ENCODE measurements at regions not wholly inside any gene's neighbourhood (a gene's known extent, or its start where the extent isn't known, plus 50 kb on each side); places are given as distances from the start of the nearest gene placed in this dataset.

- no peak for ATAC-seq
- no peak for TF ChIP-seq BACH2 (CRISPR knock-in tag; IDR thresholded peaks at IDR 0.05; ENCODE audit: borderline replicate concordance)
- TF ChIP-seq CSDC2 (CRISPR knock-in tag; IDR thresholded peaks at IDR 0.05) = no peak
- no peak for TF ChIP-seq ISL1 (CRISPR knock-in tag; IDR thresholded peaks at IDR 0.05)
- TF ChIP-seq, protein P1, sequence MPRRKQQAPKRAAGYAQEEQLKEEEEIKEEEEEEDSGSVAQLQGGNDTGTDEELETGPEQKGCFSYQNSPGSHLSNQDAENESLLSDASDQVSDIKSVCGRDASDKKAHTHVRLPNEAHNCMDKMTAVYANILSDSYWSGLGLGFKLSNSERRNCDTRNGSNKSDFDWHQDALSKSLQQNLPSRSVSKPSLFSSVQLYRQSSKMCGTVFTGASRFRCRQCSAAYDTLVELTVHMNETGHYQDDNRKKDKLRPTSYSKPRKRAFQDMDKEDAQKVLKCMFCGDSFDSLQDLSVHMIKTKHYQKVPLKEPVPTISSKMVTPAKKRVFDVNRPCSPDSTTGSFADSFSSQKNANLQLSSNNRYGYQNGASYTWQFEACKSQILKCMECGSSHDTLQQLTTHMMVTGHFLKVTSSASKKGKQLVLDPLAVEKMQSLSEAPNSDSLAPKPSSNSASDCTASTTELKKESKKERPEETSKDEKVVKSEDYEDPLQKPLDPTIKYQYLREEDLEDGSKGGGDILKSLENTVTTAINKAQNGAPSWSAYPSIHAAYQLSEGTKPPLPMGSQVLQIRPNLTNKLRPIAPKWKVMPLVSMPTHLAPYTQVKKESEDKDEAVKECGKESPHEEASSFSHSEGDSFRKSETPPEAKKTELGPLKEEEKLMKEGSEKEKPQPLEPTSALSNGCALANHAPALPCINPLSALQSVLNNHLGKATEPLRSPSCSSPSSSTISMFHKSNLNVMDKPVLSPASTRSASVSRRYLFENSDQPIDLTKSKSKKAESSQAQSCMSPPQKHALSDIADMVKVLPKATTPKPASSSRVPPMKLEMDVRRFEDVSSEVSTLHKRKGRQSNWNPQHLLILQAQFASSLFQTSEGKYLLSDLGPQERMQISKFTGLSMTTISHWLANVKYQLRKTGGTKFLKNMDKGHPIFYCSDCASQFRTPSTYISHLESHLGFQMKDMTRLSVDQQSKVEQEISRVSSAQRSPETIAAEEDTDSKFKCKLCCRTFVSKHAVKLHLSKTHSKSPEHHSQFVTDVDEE (CRISPR knock-in tag; IDR thresholded peaks at IDR 0.05) = no peak
- no peak for TF ChIP-seq PPARA (CRISPR knock-in tag; IDR thresholded peaks at IDR 0.05; ENCODE audit: borderline replicate concordance)
- TF ChIP-seq SNAI2 (CRISPR knock-in tag; IDR thresholded peaks at IDR 0.05) = no peak
- no peak for TF ChIP-seq ZC3H10 (CRISPR knock-in tag; IDR thresholded peaks at IDR 0.05)
- TF ChIP-seq, protein P2, sequence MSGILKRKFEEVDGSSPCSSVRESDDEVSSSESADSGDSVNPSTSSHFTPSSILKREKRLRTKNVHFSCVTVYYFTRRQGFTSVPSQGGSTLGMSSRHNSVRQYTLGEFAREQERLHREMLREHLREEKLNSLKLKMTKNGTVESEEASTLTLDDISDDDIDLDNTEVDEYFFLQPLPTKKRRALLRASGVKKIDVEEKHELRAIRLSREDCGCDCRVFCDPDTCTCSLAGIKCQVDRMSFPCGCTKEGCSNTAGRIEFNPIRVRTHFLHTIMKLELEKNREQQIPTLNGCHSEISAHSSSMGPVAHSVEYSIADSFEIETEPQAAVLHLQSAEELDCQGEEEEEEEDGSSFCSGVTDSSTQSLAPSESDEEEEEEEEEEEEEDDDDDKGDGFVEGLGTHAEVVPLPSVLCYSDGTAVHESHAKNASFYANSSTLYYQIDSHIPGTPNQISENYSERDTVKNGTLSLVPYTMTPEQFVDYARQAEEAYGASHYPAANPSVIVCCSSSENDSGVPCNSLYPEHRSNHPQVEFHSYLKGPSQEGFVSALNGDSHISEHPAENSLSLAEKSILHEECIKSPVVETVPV (CRISPR knock-in tag; IDR thresholded peaks at IDR 0.05) = no peak
- no peak for TF ChIP-seq TCF4 (CRISPR knock-in tag; IDR thresholded peaks at IDR 0.05; ENCODE audit: borderline replicate concordance)
- TF ChIP-seq OSR1 (CRISPR knock-in tag; IDR thresholded peaks at IDR 0.05) = no peak
- no peak for TF ChIP-seq ZNF565 (CRISPR knock-in tag; conservative IDR thresholded peaks at IDR 0.05; ENCODE audit: low read depth)
- TF ChIP-seq ZNF70 (CRISPR knock-in tag; IDR thresholded peaks at IDR 0.05) = no peak
Observed at GRCh38 chr3:174725303-174725702, 133.8 kb upstream of the NAALADL2 start.

DNA sequence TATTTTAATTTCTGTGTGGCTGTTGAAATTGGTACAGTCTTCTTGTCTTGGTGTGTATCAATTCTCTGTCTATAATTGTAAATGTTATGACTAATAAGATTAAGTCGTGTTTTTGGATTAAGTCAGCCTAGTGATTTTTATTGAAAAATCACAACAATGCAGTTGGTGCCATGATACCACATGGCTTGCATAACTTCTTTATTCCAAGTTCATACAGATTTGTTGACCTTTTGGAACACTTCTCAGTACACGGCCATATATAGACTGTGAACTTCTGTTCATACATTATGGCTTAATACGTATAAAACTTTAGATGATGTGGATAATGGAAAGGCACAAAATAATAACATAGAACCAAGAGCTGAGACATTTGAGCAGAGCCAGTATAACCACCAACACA, 121.2 kb upstream of the NAALADL2 start:
- TF ChIP-seq PATZ1 (CRISPR knock-in tag; IDR thresholded peaks at IDR 0.05; ENCODE audit: borderline replicate concordance) (no peak), ARNTL (CRISPR knock-in tag; IDR thresholded peaks at IDR 0.05; ENCODE audit: borderline replicate concordance, low read depth) (no peak), GLIS3 (CRISPR knock-in tag; IDR thresholded peaks at IDR 0.05) (no peak), BACH2 (CRISPR knock-in tag; IDR thresholded peaks at IDR 0.05; ENCODE audit: borderline replicate concordance) (no peak), OSR1 (CRISPR knock-in tag; IDR thresholded peaks at IDR 0.05) (no peak), RARB (CRISPR knock-in tag; IDR thresholded peaks at IDR 0.05) (no peak), TOX (CRISPR knock-in tag; IDR thresholded peaks at IDR 0.05; ENCODE audit: borderline replicate concordance) (no peak), CSDC2 (CRISPR knock-in tag; IDR thresholded peaks at IDR 0.05) (no peak), ESRRG (CRISPR knock-in tag; IDR thresholded peaks at IDR 0.05) (no peak), ZFP30 (CRISPR knock-in tag; IDR thresholded peaks at IDR 0.05) (no peak), SNAI2 (CRISPR knock-in tag; IDR thresholded peaks at IDR 0.05) (no peak), ZC3H10 (CRISPR knock-in tag; IDR thresholded peaks at IDR 0.05) (no peak), TCF4 (CRISPR knock-in tag; IDR thresholded peaks at IDR 0.05; ENCODE audit: borderline replicate concordance) (no peak)
- TF ChIP-seq, protein P1 (CRISPR knock-in tag; IDR thresholded peaks at IDR 0.05) = no peak
- TF ChIP-seq, protein P3, sequence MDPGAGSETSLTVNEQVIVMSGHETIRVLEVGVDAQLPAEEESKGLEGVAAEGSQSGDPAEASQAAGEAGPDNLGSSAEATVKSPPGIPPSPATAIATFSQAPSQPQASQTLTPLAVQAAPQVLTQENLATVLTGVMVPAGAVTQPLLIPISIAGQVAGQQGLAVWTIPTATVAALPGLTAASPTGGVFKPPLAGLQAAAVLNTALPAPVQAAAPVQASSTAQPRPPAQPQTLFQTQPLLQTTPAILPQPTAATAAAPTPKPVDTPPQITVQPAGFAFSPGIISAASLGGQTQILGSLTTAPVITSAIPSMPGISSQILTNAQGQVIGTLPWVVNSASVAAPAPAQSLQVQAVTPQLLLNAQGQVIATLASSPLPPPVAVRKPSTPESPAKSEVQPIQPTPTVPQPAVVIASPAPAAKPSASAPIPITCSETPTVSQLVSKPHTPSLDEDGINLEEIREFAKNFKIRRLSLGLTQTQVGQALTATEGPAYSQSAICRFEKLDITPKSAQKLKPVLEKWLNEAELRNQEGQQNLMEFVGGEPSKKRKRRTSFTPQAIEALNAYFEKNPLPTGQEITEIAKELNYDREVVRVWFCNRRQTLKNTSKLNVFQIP (CRISPR knock-in tag; IDR thresholded peaks at IDR 0.05; ENCODE audit: borderline replicate concordance, low read depth) = no peak
- ATAC-seq = no peak
